B cell (primary cell): ENCODE measurements at regions not wholly inside any gene's neighbourhood (a gene's known extent, or its start where the extent isn't known, plus 50 kb on each side); places are given as distances from the start of the nearest gene placed in this dataset.

Experiments
- ATAC-seq: fragments of 200-7000 bp; cut with Tn5 transposase; one replicate; pipeline ENCODE4 v1.10.0; 2021; ENCODE audit warnings: low read depth, mild to moderate bottlenecking, moderate number of reproducible peaks, moderate library complexity
- CTCF ChIA-PET: fragments of 350-600 bp; sonication (Branson Sonifier 250); formaldehyde crosslinking; loops from one replicate; lab custom pipeline; 2021; ENCODE audit warnings: antibody characterized with exemption, inconsistent platforms; lab: Charles Lee
- POLR2A ChIA-PET: fragments of 350-600 bp; sonication (Branson Sonifier 250); formaldehyde crosslinking; loops from one replicate; lab custom pipeline; 2021; ENCODE audit warnings: antibody characterized with exemption; lab: Charles Lee
- DNase-seq: peaks from one replicate; pipeline ENCODE4 v3.0.0; 2013
- H2AFZ ChIP-seq: 2 replicates; pipeline ENCODE4 v1.6.1; 2012; ENCODE audit warnings: mild to moderate bottlenecking, low read depth, low read length; ENCODE audit not compliant: insufficient read depth, poor library complexity, severe bottlenecking
- H3K27ac ChIP-seq, 2 donors: 1 replicate in 1 of 2; 2 replicates in 1 of 2; pipeline ENCODE4 v1.5.1; 2012 to 2013; ENCODE audit warnings: low read length in 2 of 2, mild to moderate bottlenecking in 2 of 2, moderate library complexity in 1 of 2
- H3K27me3 ChIP-seq, 4 experiments: fragments of 200-600 bp in 1 of 4; sonication (generic) in 1 of 4; replicated peaks in 1 of 4; 1 replicate in 2 of 4; 2 replicates in 2 of 4; pipeline versions ENCODE4 v1.6.1 to v1.7.0; 2013 to 2016; ENCODE audit warnings: low read length in 3 of 4, mild to moderate bottlenecking in 2 of 4, mixed read lengths in 1 of 4, moderate library complexity in 1 of 4; ENCODE audit not compliant: insufficient read depth in 4 of 4, control insufficient read depth in 3 of 4; ENCODE audit errors: control extremely low read depth in 1 of 4
- H3K36me3 ChIP-seq, 2 experiments: replicated peaks in 1 of 2; 1 replicate in 1 of 2; 2 replicates in 1 of 2; pipeline versions ENCODE4 v1.6.1 to v1.7.1; 2013; ENCODE audit warnings: low read length in 1 of 2; ENCODE audit not compliant: insufficient read depth in 2 of 2, control insufficient read depth in 1 of 2; ENCODE audit errors: control extremely low read depth in 1 of 2, extremely low read depth in 1 of 2
- H3K4me1 ChIP-seq, 2 donors: fragments of 200-600 bp in 1 of 2; sonication (generic) in 1 of 2; 1 replicate in 1 of 2; 2 replicates in 1 of 2; pipeline versions ENCODE4 v1.5.1 to v1.6.1; 2013 to 2017; ENCODE audit warnings: low read length in 2 of 2; ENCODE audit not compliant: control insufficient read depth in 2 of 2, insufficient read depth in 2 of 2
- H3K4me2 ChIP-seq: replicated peaks from 2 replicates; pipeline ENCODE3; 2012; ENCODE audit warnings: mild to moderate bottlenecking, low read depth, low read length; ENCODE audit not compliant: poor library complexity, severe bottlenecking
- H3K4me3 ChIP-seq, 5 experiments: fragments of 200-600 bp in 1 of 5; sonication (generic) in 1 of 5; 1 replicate in 3 of 5; 2 replicates in 2 of 5; pipeline versions ENCODE4 v1.5.1 to v1.7.0; 2011 to 2016; ENCODE audit warnings: low read length in 4 of 5, mild to moderate bottlenecking in 4 of 5, low read depth in 2 of 5, control low read depth in 1 of 5, moderate library complexity in 1 of 5; ENCODE audit not compliant: insufficient read depth in 1 of 5; ENCODE audit errors: control extremely low read depth in 1 of 5, extremely low read depth in 1 of 5
- H3K79me2 ChIP-seq: fragments of 200-600 bp; sonication (generic); one replicate; pipeline ENCODE4 v1.6.0; 2016; ENCODE audit warnings: low read length; ENCODE audit not compliant: control insufficient read depth, insufficient read depth
- H3K9ac ChIP-seq: fragments of 200-600 bp; sonication (generic); 2 replicates; pipeline ENCODE4 v1.6.1; 2017; ENCODE audit warnings: mild to moderate bottlenecking, low read length, moderate library complexity
- H3K9me3 ChIP-seq, 3 donors: one replicate each; pipeline versions ENCODE4 v1.6.1 to v1.7.1; 2013; ENCODE audit warnings: low read length in 2 of 3; ENCODE audit not compliant: control insufficient read depth in 2 of 3, insufficient read depth in 1 of 3; ENCODE audit errors: control extremely low read depth in 1 of 3
- H4K20me1 ChIP-seq: 2 replicates; pipeline ENCODE4 v1.6.0; 2012; ENCODE audit warnings: mild to moderate bottlenecking, low read length; ENCODE audit not compliant: insufficient read depth, control insufficient read depth, poor library complexity, severe bottlenecking
- H3K27ac Mint-ChIP-seq: one replicate; pipeline ENCODE4 v1.8.0; 2021; ENCODE audit warnings: mixed read lengths
- H3K27me3 Mint-ChIP-seq: one replicate; pipeline ENCODE4 v1.8.0; 2021; ENCODE audit warnings: mixed read lengths
- H3K4me1 Mint-ChIP-seq: one replicate; pipeline ENCODE4 v1.8.0; 2021; ENCODE audit warnings: mixed read lengths
- H3K4me3 Mint-ChIP-seq: one replicate; pipeline ENCODE4 v1.8.0; 2021; ENCODE audit warnings: mixed read lengths
- H3K9me3 Mint-ChIP-seq: one replicate; pipeline ENCODE4 v1.8.0; 2022; ENCODE audit warnings: mixed read lengths; ENCODE audit not compliant: insufficient read depth
- EZH2 ChIP-seq: IDR thresholded peaks from 2 replicates; pipeline ENCODE4 v1.6.1; 2012; ENCODE audit warnings: borderline replicate concordance, low read depth, mild to moderate bottlenecking, moderate library complexity, low read length; ENCODE audit not compliant: insufficient read depth, poor library complexity, severe bottlenecking
- WGBS: methylation state at CpG from one replicate; pipeline ENCODE4 v1.1.5; 2013; ENCODE audit warnings: missing lambda C conversion rate; ENCODE audit not compliant: insufficient coverage; 5-methylcytosine and 5-hydroxymethylcytosine counted together
- intact Hi-C: fragments of 100-400 bp; cut with micrococcal nuclease; formaldehyde crosslinking; loops from one replicate; pipeline ENCODE4 v1.10.0; 2022
- TF ChIP-seq, protein P1 (sequence below): fragments of 200-600 bp; IDR thresholded peaks from one replicate; pipeline ENCODE4 v1.8.0; 2022; ENCODE audit warnings: antibody characterized with exemption, mild to moderate bottlenecking

- DNase-seq (no peak), ATAC-seq (no peak)
- Histone ChIP-seq H3K79me2 (no peaks in the 10 kb centered on the region), H3K27me3 (no peaks in the 10 kb centered on the region), H3K27ac (no peak overlapping the region), H4K20me1 (no peaks in the 10 kb centered on the region), H3K9ac (no peak overlapping the region), H3K4me3 (no peak overlapping the region), H3K4me1 (no peaks in the 10 kb centered on the region), H2AFZ (no peak overlapping the region), H3K9me3 (no peaks in the 10 kb centered on the region), H3K36me3 (no peaks in the 10 kb centered on the region), H3K4me2 (no peak overlapping the region)
- H3K9me3 Mint-ChIP-seq, result no peaks in the 10 kb centered on the region
- ChIA-PET CTCF (no interaction called here), POLR2A (no interaction called here)
- H3K4me3 Mint-ChIP-seq, result no peak overlapping the region
- TF ChIP-seq, protein P1, sequence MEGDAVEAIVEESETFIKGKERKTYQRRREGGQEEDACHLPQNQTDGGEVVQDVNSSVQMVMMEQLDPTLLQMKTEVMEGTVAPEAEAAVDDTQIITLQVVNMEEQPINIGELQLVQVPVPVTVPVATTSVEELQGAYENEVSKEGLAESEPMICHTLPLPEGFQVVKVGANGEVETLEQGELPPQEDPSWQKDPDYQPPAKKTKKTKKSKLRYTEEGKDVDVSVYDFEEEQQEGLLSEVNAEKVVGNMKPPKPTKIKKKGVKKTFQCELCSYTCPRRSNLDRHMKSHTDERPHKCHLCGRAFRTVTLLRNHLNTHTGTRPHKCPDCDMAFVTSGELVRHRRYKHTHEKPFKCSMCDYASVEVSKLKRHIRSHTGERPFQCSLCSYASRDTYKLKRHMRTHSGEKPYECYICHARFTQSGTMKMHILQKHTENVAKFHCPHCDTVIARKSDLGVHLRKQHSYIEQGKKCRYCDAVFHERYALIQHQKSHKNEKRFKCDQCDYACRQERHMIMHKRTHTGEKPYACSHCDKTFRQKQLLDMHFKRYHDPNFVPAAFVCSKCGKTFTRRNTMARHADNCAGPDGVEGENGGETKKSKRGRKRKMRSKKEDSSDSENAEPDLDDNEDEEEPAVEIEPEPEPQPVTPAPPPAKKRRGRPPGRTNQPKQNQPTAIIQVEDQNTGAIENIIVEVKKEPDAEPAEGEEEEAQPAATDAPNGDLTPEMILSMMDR, result no peak
- no peak for TF ChIP-seq EZH2
- H3K4me1 Mint-ChIP-seq, result no peaks in the 10 kb centered on the region
- intact Hi-C loops, result no loop called here
- no peak overlapping the region for H3K27ac Mint-ChIP-seq
- no peaks in the 10 kb centered on the region for H3K27me3 Mint-ChIP-seq
These were observed 567.2 kb downstream of the SLCO4C1 start for GRCh38 chr5:101728933-101729332.

DNA sequence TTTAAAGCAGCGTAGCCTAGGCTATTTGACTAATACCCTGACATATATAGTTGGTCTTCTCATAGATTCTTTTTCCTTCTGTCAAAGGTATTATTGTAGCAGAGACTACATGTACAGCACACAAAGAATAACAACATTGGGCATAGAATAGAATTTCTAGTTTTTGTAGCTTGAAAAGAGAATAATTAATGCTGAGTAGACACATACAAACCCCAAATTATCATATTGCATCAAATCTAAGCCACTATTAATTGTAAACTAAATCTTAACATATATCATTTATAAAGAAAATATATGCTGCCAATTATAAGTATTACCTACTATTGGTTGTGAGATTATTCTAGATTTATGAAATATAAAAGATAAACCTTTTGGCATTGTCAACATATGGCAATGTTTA is 574.5 kb downstream of the SLCO4C1 start:
- Histone ChIP-seq H3K9me3 (peaks cover 0 to 1% (median 0%) of the 10 kb centered on the region in 3 donors), H4K20me1 (no peaks in the 10 kb centered on the region), H3K27ac (no peak overlapping the region), H3K36me3 (no peaks in the 10 kb centered on the region), H3K27me3 (no peaks in the 10 kb centered on the region), H3K4me2 (no peak overlapping the region), H3K4me1 (no peaks in the 10 kb centered on the region), H3K79me2 (no peaks in the 10 kb centered on the region), H3K9ac (no peak overlapping the region), H2AFZ (no peak overlapping the region), H3K4me3 (no peak overlapping the region)
- POLR2A ChIA-PET, result no interaction called here
- CTCF ChIA-PET, result no interaction called here
- WGBS, result no CpG with 5 or more reads among the region's 1 CpG
- Mint-ChIP-seq H3K4me1 (no peaks in the 10 kb centered on the region), H3K27ac (no peak overlapping the region), H3K27me3 (no peaks in the 10 kb centered on the region), H3K9me3 (no peaks in the 10 kb centered on the region), H3K4me3 (no peak overlapping the region)
- ATAC-seq (no peak), DNase-seq (no peak)
- TF ChIP-seq, protein P1, result no peak
- TF ChIP-seq EZH2, result no peak
- intact Hi-C loops, result no loop called here
